HG02623 (cell line): ENCODE measurements at regions not wholly inside any gene's neighbourhood (a gene's known extent, or its start where the extent isn't known, plus 50 kb on each side); places are given as distances from the start of the nearest gene placed in this dataset.

Source experiments
- ATAC-seq: cut with Tn5 transposase; IDR thresholded peaks from one replicate; pipeline ENCODE4 v1.9.1; 2021; ENCODE audit warnings: moderate library complexity; ENCODE audit not compliant: unreplicated experiment

- no peak for ATAC-seq
These were observed 69.0 kb upstream of the IL6 start for GRCh38 chr7:22658031-22658430.

- no peak for ATAC-seq
These were observed 69.5 kb upstream of the IL6 start for GRCh38 chr7:22657479-22657878.

GRCh38 chr7:22655781-22656180 lies 71.2 kb upstream of the IL6 start:
- ATAC-seq = no peak

GRCh38 chr7:22654831-22655230 lies 72.2 kb upstream of the IL6 start:
- no peak for ATAC-seq

- ATAC-seq = no peak
These were observed 73.0 kb upstream of the IL6 start for GRCh38 chr7:22653951-22654350.

GRCh38 chr7:22651534-22652243 lies 75.3 kb upstream of the IL6 start:
- ATAC-seq = no peak

- ATAC-seq = no peak
These were observed 76.0 kb upstream of the IL6 start for GRCh38 chr7:22651036-22651435.

- ATAC-seq = no peak
These were observed 77.3 kb upstream of the IL6 start for GRCh38 chr7:22649686-22650085.

GRCh38 chr7:22647451-22648257 lies 79.3 kb upstream of the IL6 start:
- ATAC-seq = no peak

- ATAC-seq = no peak
These were observed 81.4 kb upstream of the IL6 start for GRCh38 chr7:22645418-22646181.

GRCh38 chr7:22642454-22642853 lies 84.5 kb upstream of the IL6 start:
- no peak for ATAC-seq

GRCh38 chr7:22640269-22640668 lies 86.7 kb upstream of the IL6 start:
- peak; percentile 100 for ATAC-seq

- no peak for ATAC-seq
These were observed 87.6 kb upstream of the IL6 start for GRCh38 chr7:22639396-22639795.

- no peak for ATAC-seq
These were observed 91.7 kb upstream of the IL6 start for GRCh38 chr7:22635349-22635748.

- ATAC-seq = no peak
These were observed 93.0 kb upstream of the IL6 start for GRCh38 chr7:22633954-22634474.

GRCh38 chr7:22633286-22633953 lies 93.6 kb upstream of the IL6 start:
- ATAC-seq = no peak

- ATAC-seq = no peak
These were observed 94.3 kb upstream of the IL6 start for GRCh38 chr7:22632674-22633073.

- no peak for ATAC-seq
These were observed 95.3 kb upstream of the IL6 start for GRCh38 chr7:22631730-22632129.

- no peak for ATAC-seq
These were observed 96.9 kb upstream of the IL6 start for GRCh38 chr7:22630069-22630468.

- ATAC-seq = no peak
These were observed 97.9 kb upstream of the IL6 start for GRCh38 chr7:22629056-22629455.

- ATAC-seq = no peak
These were observed 98.9 kb upstream of the IL6 start for GRCh38 chr7:22628112-22628511.
